ENCODE measurements at regions not wholly inside any gene's neighbourhood (a gene's known extent, or its start where the extent isn't known, plus 50 kb on each side); places are given as distances from the start of the nearest gene placed in this dataset.
"Not testable (repeated sequence)": the region's sequence is repeated elsewhere in the genome, so short reads cannot be mapped to it uniquely, and the experiment has no call there.

DNA sequence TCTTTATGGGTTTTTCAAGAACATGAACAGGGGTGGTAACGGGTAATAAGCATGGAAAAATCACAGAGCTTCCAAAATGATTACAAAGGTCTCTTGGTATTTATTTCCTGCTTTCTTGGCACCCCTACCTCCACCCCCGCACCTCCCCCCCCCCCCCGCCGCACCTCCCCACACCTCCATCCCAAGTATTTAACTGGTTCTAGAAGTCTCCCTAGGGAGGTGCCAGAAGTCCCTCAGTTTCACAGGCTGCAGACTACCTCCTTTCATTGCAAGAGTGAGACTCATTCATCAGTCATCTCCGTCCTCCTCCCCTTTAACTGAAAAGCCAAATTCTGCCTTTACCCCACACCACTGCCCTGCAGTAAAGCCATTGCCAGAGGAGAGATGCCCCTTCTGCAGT, 169.4 kb downstream of the ALDH1A2 start:
- WGBS (ENCODE audit: insufficient coverage) = 100% methylated on average over 1 of the region's 5 CpGs
- H4K20me1 ChIP-seq (ENCODE audit: insufficient read depth, low read length) = no peaks in the 10 kb centered on the region

DNA sequence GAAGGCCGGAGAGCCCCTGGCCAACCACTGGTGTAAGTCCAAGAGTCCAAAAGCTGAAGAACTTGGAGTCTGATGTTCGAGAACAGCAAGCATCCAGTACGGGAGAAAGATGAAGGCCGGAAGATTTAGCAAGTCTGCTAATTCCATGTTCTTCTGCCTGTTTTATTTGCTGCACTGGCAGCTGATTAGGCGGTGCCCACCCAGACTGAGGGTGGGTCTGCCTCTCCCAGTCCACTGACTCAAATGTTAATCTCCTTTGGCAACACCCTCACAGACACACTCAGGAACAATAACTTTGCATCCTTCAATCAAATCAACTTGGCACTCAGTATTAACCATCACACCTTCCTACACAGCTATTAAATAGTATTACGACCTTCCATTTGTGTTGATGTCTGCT, 168.6 kb downstream of the ALDH1A2 start:
- H3K4me2 ChIP-seq (replicated peaks; ENCODE audit: extremely low read depth, low read length, poor library complexity, severe bottlenecking); H3K4me1 ChIP-seq (ENCODE audit: control insufficient read depth in 1 of 2, insufficient read depth in 2 of 2, low read length in 2 of 2); H3K4me1 Mint-ChIP-seq; DNase-seq; H3K27ac ChIP-seq (ENCODE audit: low read depth in 1 of 2, low read length in 2 of 2); H3K27ac Mint-ChIP-seq; H3K9me3 ChIP-seq (replicated peaks in 1 of 2; ENCODE audit: control insufficient read depth in 1 of 2, insufficient read depth in 1 of 2, low read length in 2 of 2); H4K20me1 ChIP-seq (ENCODE audit: insufficient read depth, low read length); H3K36me3 Mint-ChIP-seq; H3K9ac ChIP-seq (ENCODE audit: insufficient read depth, low read length, poor library complexity, severe bottlenecking); H3K4me3 ChIP-seq (replicated peaks in 1 of 3; ENCODE audit: low read depth in 2 of 3, low read length in 3 of 3); H3K9me3 Mint-ChIP-seq; H3K4me3 Mint-ChIP-seq; H2AFZ ChIP-seq (ENCODE audit: insufficient read depth, low read depth, low read length, poor library complexity, severe bottlenecking); H3K79me2 ChIP-seq (ENCODE audit: insufficient read depth, low read length); H3K27me3 Mint-ChIP-seq (ENCODE audit: low read depth in 3 of 3); H3K36me3 ChIP-seq (replicated peaks in 1 of 2; ENCODE audit: control insufficient read depth in 1 of 2, insufficient read depth in 2 of 2, low read length in 2 of 2); intact Hi-C loops (cut with micrococcal nuclease); H3K27me3 ChIP-seq (ENCODE audit: control insufficient read depth in 2 of 2, insufficient read depth in 2 of 2, low read length in 2 of 2): not testable (repeated sequence)
- WGBS (ENCODE audit: insufficient coverage) = 98% methylated on average over 6 of the region's 6 CpGs

More for the DNA sequence above, 169.4 kb downstream of the ALDH1A2 start:
- H2AFZ ChIP-seq (ENCODE audit: insufficient read depth, low read depth, low read length, poor library complexity, severe bottlenecking) = no peak overlapping the region
- Mint-ChIP-seq H3K27ac (no peak overlapping the region), H3K9me3 (peaks cover 0 to 4% (median 1%) of the 10 kb centered on the region in 7 donors), H3K4me1 (no peaks in the 10 kb centered on the region), H3K36me3 (no peaks in the 10 kb centered on the region), H3K4me3 (no peak overlapping the region), H3K27me3 (ENCODE audit: low read depth in 3 of 3) (peaks cover 0 to 1% (median 0%) of the 10 kb centered on the region in 3 donors)
- H3K4me1 ChIP-seq (ENCODE audit: control insufficient read depth in 1 of 2, insufficient read depth in 2 of 2, low read length in 2 of 2) = no peaks in the 10 kb centered on the region
- no peak overlapping the region for H3K27ac ChIP-seq (ENCODE audit: low read depth in 1 of 2, low read length in 2 of 2)
- H3K36me3 ChIP-seq (replicated peaks in 1 of 2; ENCODE audit: control insufficient read depth in 1 of 2, insufficient read depth in 2 of 2, low read length in 2 of 2) = no peaks in the 10 kb centered on the region
- no peak overlapping the region for H3K4me2 ChIP-seq (replicated peaks; ENCODE audit: extremely low read depth, low read length, poor library complexity, severe bottlenecking)
- H3K79me2 ChIP-seq (ENCODE audit: insufficient read depth, low read length) = no peaks in the 10 kb centered on the region
- no peak overlapping the region for H3K9ac ChIP-seq (ENCODE audit: insufficient read depth, low read length, poor library complexity, severe bottlenecking)
- H3K9me3 ChIP-seq (replicated peaks in 1 of 2; ENCODE audit: control insufficient read depth in 1 of 2, insufficient read depth in 1 of 2, low read length in 2 of 2) = no peaks in the 10 kb centered on the region
- intact Hi-C loops (cut with micrococcal nuclease) = no loop called here
- no peak overlapping the region for H3K4me3 ChIP-seq (replicated peaks in 1 of 3; ENCODE audit: low read depth in 2 of 3, low read length in 3 of 3)
- H3K27me3 ChIP-seq (ENCODE audit: control insufficient read depth in 2 of 2, insufficient read depth in 2 of 2, low read length in 2 of 2) = no peaks in the 10 kb centered on the region
- no peak for DNase-seq
- TF ChIP-seq, protein P1, sequence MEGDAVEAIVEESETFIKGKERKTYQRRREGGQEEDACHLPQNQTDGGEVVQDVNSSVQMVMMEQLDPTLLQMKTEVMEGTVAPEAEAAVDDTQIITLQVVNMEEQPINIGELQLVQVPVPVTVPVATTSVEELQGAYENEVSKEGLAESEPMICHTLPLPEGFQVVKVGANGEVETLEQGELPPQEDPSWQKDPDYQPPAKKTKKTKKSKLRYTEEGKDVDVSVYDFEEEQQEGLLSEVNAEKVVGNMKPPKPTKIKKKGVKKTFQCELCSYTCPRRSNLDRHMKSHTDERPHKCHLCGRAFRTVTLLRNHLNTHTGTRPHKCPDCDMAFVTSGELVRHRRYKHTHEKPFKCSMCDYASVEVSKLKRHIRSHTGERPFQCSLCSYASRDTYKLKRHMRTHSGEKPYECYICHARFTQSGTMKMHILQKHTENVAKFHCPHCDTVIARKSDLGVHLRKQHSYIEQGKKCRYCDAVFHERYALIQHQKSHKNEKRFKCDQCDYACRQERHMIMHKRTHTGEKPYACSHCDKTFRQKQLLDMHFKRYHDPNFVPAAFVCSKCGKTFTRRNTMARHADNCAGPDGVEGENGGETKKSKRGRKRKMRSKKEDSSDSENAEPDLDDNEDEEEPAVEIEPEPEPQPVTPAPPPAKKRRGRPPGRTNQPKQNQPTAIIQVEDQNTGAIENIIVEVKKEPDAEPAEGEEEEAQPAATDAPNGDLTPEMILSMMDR (IDR thresholded peaks at IDR 0.05) = no peak
